ENCODE measurements at regions not wholly inside any gene's neighbourhood (a gene's known extent, or its start where the extent isn't known, plus 50 kb on each side); places are given as distances from the start of the nearest gene placed in this dataset.

DNA sequence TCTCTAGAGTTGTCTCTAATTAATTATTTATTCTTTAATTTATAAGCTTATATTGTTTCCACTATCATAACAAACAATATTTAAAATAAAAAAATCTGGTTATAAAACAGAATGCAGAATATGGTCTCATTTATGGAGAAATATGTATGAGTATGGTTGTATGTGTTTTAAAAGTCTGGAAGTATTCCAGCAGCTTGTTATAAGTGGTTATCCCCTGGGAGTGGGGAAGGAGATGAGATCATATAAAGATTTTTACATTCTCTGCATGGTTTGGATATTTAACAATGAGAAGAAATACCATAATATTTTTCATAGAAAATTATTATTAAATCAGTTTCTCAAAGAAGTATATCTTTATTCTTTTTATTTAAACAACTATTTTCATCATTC is 135.4 kb upstream of the MB21D2 start:
- TF ChIP-seq, protein P1, sequence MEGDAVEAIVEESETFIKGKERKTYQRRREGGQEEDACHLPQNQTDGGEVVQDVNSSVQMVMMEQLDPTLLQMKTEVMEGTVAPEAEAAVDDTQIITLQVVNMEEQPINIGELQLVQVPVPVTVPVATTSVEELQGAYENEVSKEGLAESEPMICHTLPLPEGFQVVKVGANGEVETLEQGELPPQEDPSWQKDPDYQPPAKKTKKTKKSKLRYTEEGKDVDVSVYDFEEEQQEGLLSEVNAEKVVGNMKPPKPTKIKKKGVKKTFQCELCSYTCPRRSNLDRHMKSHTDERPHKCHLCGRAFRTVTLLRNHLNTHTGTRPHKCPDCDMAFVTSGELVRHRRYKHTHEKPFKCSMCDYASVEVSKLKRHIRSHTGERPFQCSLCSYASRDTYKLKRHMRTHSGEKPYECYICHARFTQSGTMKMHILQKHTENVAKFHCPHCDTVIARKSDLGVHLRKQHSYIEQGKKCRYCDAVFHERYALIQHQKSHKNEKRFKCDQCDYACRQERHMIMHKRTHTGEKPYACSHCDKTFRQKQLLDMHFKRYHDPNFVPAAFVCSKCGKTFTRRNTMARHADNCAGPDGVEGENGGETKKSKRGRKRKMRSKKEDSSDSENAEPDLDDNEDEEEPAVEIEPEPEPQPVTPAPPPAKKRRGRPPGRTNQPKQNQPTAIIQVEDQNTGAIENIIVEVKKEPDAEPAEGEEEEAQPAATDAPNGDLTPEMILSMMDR (conservative IDR thresholded peaks at IDR 0.05) = no peak
- no peak for TF ChIP-seq EZH2 (IDR thresholded peaks at IDR 0.05; ENCODE audit: low read depth)

All from PC-9 (cell line).